Activated naive CD8-positive, alpha-beta T cell (primary cell): ENCODE measurements at regions not wholly inside any gene's neighbourhood (a gene's known extent, or its start where the extent isn't known, plus 50 kb on each side); places are given as distances from the start of the nearest gene placed in this dataset.
"Not testable (repeated sequence)": the region's sequence is repeated elsewhere in the genome, so short reads cannot be mapped to it uniquely, and the experiment has no call there.

Experiments
- H3K27ac Mint-ChIP-seq: one replicate; pipeline ENCODE4 v1.8.0; 2021; ENCODE audit warnings: mixed read lengths
- H3K27me3 Mint-ChIP-seq: one replicate; pipeline ENCODE4 v1.8.0; 2021; ENCODE audit warnings: mixed read lengths
- H3K36me3 Mint-ChIP-seq: one replicate; pipeline ENCODE4 v1.8.0; 2021; ENCODE audit warnings: mixed read lengths
- H3K4me1 Mint-ChIP-seq: one replicate; pipeline ENCODE4 v1.8.0; 2021; ENCODE audit warnings: low read depth, mixed read lengths
- H3K4me3 Mint-ChIP-seq: one replicate; pipeline ENCODE4 v1.8.0; 2021; ENCODE audit warnings: mild to moderate bottlenecking, mixed read lengths
- H3K9me3 Mint-ChIP-seq: one replicate; pipeline ENCODE4 v1.8.0; 2021; ENCODE audit warnings: low read depth, mixed read lengths

DNA sequence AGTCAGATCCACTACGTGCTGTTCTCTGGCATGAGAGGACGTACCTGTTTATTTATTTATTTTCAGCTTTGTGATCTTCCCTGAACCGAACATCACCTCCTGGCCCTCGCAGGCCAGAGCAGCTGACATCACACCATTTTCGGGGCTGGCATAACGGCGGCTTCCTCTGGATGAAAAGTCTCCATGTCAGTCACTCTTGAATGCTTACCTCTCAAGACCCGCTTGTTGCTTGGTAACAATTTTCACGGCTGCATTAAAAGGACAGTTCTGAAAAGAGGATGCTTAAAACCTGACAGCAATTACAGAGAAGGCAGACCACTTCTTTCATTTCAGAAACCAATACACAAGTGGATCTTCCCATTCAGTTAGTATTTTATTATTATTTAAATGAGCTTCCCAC lies 159.8 kb upstream of the CDH4 start:
- Mint-ChIP-seq H3K4me1 (no peaks in the 10 kb centered on the region), H3K27ac (no peak overlapping the region)

DNA sequence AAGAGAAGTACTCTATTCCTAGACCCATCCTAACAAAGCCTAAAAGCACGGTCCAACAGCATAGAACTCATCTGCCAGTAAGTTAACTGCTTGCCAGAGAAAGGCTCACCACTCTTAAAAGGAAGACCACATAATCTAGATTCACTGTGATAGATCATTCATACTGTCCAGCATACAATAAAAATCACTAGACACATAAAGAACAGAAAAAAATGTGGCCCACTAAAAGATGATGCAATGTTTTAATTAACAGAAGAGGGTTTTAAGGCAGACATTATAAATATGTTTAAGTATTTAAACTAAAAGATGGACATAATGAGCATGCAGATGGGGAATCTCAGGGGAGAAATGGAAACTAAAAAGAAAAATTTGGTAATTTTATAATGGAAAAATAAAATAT lies 157.5 kb upstream of the CDH4 start:
- Mint-ChIP-seq H3K4me3 (no peak overlapping the region), H3K36me3 (peaks cover 5% of the 10 kb centered on the region), H3K27me3 (peaks cover 1% of the 10 kb centered on the region), H3K27ac (no peak overlapping the region), H3K9me3 (peaks cover 31% of the 10 kb centered on the region), H3K4me1 (no peaks in the 10 kb centered on the region)

More for the DNA sequence above, 159.8 kb upstream of the CDH4 start:
- H3K9me3 Mint-ChIP-seq: peaks cover 31% of the 10 kb centered on the region
- H3K4me3 Mint-ChIP-seq: no peak overlapping the region
- H3K36me3 Mint-ChIP-seq: peaks cover 5% of the 10 kb centered on the region
- H3K27me3 Mint-ChIP-seq: peaks cover 1% of the 10 kb centered on the region

DNA sequence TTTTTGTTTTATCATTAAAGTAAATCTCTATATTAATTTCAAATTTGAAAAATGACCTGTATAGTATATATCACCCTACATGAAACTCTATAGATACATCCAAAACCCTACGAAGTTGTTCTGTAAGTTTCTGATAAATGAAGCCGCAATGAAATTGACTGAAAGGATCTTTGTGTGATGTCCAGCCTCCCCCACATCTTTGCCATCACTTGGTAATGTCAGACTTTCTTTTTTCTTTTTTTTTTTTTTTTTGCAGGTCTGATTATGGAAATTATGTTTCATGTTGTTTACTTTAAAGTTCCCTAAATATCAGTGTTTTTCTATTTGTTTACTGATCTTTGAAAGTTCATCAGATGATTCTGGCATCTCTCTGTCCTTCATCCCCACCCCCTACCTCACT lies 155.6 kb upstream of the CDH4 start:
- H3K4me3 Mint-ChIP-seq: no peak overlapping the region
- H3K27ac Mint-ChIP-seq: no peak overlapping the region
- peaks cover 31% of the 10 kb centered on the region for H3K9me3 Mint-ChIP-seq
- peaks cover 5% of the 10 kb centered on the region for H3K36me3 Mint-ChIP-seq
- H3K27me3 Mint-ChIP-seq: peaks cover 1% of the 10 kb centered on the region
- H3K4me1 Mint-ChIP-seq: peaks cover 9% of the 10 kb centered on the region

DNA sequence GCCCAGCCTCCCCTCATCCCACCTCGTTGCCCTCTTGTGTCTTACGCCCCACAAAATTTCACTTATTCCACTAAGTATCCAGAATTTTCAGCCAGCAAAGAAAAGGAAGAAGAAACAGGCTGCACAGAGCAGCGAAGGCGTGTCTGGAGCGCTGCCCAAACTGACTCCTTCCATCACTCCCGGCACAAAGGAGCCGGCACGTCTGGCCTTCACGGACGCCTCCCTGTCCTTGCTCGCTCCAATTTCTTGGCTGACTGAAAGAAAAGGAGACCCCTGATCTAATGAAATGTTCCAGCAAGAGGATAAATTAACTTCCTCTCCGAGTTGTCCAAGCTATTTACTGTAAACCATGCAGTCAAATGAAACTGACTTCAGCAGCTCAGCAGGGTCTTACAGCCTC lies 152.3 kb upstream of the CDH4 start:
- Mint-ChIP-seq H3K4me3 (no peak overlapping the region), H3K9me3 (peaks cover 16% of the 10 kb centered on the region), H3K27me3 (no peaks in the 10 kb centered on the region), H3K36me3 (no peaks in the 10 kb centered on the region), H3K4me1 (peaks cover 14% of the 10 kb centered on the region), H3K27ac (no peak overlapping the region)

DNA sequence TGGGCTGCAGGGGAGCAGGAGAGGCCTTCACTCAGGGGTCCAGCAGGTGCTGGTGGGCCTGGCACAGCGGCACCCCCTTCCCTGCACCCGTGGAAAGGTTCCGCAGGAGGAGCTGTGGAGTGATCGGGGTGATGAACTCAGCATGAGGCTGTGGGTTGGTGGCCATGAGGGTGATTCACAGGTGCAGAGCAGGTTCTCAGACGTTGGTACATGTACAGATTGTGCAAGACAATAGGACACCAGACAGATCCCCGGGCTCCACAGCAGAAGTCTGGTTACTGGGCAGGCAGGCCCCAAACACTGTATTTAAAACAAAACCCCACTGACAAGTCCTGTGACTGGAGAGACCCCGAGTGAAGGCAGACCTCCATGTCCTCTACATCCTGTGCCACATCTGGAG lies 151.6 kb upstream of the CDH4 start:
- no peak overlapping the region for H3K4me3 Mint-ChIP-seq
- no peaks in the 10 kb centered on the region for H3K27me3 Mint-ChIP-seq
- peaks cover 14% of the 10 kb centered on the region for H3K4me1 Mint-ChIP-seq
- peaks cover 12% of the 10 kb centered on the region for H3K9me3 Mint-ChIP-seq
- no peaks in the 10 kb centered on the region for H3K36me3 Mint-ChIP-seq
- H3K27ac Mint-ChIP-seq: peak overlapping the region; percentile 34

DNA sequence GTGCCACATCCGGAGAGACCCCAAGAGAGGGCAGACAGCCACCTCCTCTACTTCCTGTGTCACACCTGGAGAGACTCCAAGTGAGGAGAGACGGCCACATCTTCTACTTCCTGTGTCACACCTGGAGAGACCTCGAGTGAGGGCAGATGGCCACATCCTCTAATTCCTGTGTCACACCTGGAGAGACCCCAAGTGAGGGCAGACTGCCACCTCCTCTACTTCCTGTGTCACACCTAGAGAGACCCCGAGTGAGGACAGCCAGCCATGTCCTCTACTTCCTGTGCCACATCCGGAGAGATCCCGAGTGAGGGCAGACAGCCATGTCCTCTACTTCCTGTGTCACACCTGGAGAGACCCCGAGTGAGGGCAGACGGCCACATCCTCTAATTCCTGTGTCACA lies 150.7 kb upstream of the CDH4 start:
- peak overlapping the region; percentile 46 for H3K27ac Mint-ChIP-seq
- not testable (repeated sequence) for H3K9me3 Mint-ChIP-seq, H3K36me3 Mint-ChIP-seq, H3K27me3 Mint-ChIP-seq
- H3K4me3 Mint-ChIP-seq: peak overlapping the region; percentile 20
- peaks cover 14% of the 10 kb centered on the region for H3K4me1 Mint-ChIP-seq

DNA sequence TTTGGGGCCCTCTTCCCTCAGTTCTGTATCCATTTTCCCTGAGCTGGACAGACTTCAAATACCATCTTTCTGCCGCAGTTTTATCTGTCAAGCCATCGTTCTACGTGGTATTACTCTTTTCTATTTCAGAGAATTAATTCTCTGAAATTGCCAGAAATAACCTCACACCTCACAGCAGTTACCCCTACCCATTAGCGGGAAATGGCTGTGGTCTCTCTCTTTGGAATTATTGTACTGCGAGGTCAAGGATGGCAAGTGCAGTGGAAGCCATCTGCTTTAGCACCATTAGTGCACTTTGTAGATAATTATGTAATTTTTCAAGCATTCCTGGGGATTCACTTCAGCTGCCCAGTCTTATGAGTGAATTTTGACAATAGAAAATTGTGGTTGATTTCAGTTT lies 147.8 kb upstream of the CDH4 start:
- Mint-ChIP-seq H3K4me3 (no peak overlapping the region), H3K27me3 (no peaks in the 10 kb centered on the region), H3K4me1 (peaks cover 14% of the 10 kb centered on the region), H3K36me3 (no peaks in the 10 kb centered on the region), H3K27ac (no peak overlapping the region), H3K9me3 (no peaks in the 10 kb centered on the region)

DNA sequence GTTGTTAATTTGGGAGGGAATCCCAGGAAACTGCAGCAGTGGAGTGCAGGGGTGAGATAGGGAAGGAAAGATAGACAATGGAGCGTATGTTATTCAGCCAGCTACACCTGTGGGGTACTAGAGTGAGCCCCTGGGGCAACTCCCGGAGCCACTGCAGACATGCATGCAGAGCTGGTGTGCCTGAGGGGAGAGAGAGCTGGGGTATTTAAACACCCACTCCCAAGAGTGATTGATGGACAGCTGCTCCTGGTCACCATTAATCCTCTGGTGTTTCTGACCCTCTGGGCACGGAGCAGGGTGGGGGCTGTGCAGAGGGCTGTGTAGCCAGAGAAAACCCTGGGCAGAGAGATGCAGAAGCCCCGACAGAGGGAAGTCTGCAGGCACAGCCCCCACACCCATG lies 146.7 kb upstream of the CDH4 start:
- Mint-ChIP-seq H3K27ac (no peak overlapping the region), H3K4me1 (peaks cover 11% of the 10 kb centered on the region), H3K9me3 (no peaks in the 10 kb centered on the region), H3K4me3 (no peak overlapping the region), H3K27me3 (no peaks in the 10 kb centered on the region), H3K36me3 (no peaks in the 10 kb centered on the region)

DNA sequence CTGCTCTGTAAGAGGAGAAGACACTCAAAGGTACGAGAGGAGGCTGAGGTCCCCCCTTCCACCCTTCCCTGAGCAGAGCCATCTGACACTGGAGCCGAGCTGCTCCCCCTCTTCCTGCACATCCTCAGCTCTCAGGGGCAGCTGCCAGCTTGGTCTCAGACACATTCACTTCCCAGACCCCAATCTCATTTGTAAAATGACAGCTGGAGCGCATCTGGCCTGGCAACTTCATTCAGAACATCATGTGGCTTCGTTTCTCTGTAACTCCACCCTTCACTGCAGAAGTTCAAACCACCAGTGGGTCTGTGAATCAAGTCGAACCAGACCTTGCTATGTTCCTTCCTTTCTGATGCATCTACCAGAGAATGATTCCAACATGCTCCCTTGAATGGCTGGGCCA lies 145.6 kb upstream of the CDH4 start:
- Mint-ChIP-seq H3K27ac (no peak overlapping the region), H3K9me3 (no peaks in the 10 kb centered on the region), H3K4me1 (peaks cover 5% of the 10 kb centered on the region), H3K4me3 (no peak overlapping the region), H3K27me3 (no peaks in the 10 kb centered on the region), H3K36me3 (no peaks in the 10 kb centered on the region)

DNA sequence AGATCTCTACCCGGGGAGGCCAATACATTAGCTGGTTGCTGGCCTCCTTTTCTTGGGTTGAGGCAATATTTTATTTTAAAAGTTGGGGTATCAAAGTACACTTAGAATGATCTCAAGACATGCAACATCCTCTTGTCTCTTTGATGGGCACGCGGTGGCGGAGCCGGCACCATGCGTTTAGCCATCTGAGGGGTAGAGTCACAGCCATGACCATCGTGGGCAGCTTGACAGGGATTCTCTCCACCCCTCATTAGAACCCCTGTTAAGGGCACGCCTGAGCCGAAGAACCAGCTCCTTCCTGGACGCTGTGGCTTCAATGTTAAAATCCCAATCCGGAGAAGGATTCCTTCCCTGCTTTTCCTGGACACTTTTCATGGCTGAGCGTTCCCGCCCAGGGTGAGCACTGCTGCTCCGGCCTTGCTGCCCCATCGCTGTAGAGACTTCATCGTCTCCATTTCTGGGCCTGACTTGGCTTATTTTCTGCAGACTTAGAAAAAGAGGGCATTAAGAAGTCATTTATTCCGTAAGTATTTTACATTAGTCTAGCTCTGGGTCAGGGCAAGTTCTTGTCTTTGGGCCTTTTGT lies 142.7 kb upstream of the CDH4 start:
- H3K27me3 Mint-ChIP-seq: no peaks in the 10 kb centered on the region
- no peak overlapping the region for H3K4me3 Mint-ChIP-seq
- no peaks in the 10 kb centered on the region for H3K9me3 Mint-ChIP-seq
- H3K27ac Mint-ChIP-seq: no peak overlapping the region
- H3K4me1 Mint-ChIP-seq: peaks cover 12% of the 10 kb centered on the region
- H3K36me3 Mint-ChIP-seq: no peaks in the 10 kb centered on the region

DNA sequence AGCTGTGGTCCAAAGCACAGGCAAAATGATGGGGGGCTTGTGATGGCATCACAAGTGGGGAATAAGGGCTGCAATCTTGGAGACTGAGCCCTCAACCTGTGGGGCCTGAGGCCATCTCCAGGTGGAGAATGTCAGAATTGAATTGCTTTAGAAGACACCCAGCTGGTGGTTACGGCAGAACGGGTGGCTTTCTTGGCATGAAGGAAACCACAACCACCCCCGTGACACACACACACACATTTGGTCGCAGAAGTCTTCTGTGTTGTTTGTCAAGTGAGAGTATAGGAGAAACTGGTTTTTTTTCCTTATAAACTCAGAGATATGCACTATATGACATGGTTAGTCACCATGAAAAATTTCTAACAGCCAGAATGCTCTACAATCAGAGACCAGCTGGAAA lies 139.5 kb upstream of the CDH4 start:
- Mint-ChIP-seq H3K27me3 (no peaks in the 10 kb centered on the region), H3K9me3 (no peaks in the 10 kb centered on the region), H3K4me3 (no peak overlapping the region), H3K36me3 (no peaks in the 10 kb centered on the region), H3K27ac (no peak overlapping the region), H3K4me1 (peaks cover 12% of the 10 kb centered on the region)

DNA sequence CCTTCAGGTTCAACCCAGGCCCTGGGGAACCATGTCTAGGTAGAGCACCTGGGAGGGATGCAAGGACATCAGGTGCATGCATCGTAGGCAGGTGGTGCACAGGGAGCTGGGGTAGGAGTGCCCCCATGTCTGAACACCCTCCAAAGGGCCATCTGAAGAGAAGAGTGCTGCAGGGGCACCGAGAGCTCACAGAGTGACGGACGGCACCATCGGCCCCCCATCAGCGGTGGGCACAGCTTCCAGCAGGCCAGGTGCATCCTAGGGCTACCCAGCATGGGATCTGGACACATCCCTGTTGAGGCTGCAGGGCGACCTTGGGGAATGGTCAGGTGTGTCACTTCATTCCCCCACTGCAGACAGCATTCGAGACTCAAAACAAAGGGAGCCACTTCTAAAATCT lies 138.3 kb upstream of the CDH4 start:
- no peak overlapping the region for H3K4me3 Mint-ChIP-seq
- no peak overlapping the region for H3K27ac Mint-ChIP-seq
- no peaks in the 10 kb centered on the region for H3K27me3 Mint-ChIP-seq
- no peaks in the 10 kb centered on the region for H3K36me3 Mint-ChIP-seq
- H3K9me3 Mint-ChIP-seq: no peaks in the 10 kb centered on the region
- H3K4me1 Mint-ChIP-seq: peaks cover 12% of the 10 kb centered on the region

DNA sequence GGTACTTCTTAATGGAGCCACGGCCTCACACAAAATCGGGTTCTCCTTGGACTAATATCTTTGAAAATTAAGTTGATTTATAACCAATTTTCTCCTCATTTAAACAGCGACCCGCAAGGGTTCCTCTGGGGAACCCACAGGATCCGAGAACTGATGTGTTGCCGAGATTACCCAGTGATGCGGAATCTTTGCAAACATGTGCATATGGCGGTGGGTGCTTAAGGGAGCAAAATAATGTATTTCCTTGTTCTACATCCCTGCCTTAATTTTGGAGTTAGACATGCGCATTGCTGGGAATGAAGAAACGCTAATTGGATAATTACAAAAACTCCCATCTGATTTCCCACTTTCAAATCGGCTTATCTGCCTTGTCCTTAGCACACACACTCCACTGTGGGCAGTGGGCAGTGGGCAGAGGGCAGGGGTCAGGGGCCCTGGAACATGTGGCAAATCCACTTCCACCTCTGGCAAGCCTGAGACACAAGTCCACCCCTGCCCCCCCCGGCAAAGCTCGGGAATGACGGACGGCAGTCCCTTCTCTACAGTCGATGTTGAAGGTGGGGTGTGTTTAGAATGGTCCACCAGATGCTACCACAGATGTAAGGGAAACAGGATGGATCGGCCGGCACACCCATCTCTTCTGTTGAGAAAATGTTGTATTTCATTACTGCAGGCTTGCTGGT lies 137.4 kb upstream of the CDH4 start:
- Mint-ChIP-seq H3K27ac (no peak overlapping the region), H3K27me3 (no peaks in the 10 kb centered on the region), H3K4me3 (no peak overlapping the region), H3K4me1 (peaks cover 12% of the 10 kb centered on the region), H3K36me3 (no peaks in the 10 kb centered on the region), H3K9me3 (no peaks in the 10 kb centered on the region)

DNA sequence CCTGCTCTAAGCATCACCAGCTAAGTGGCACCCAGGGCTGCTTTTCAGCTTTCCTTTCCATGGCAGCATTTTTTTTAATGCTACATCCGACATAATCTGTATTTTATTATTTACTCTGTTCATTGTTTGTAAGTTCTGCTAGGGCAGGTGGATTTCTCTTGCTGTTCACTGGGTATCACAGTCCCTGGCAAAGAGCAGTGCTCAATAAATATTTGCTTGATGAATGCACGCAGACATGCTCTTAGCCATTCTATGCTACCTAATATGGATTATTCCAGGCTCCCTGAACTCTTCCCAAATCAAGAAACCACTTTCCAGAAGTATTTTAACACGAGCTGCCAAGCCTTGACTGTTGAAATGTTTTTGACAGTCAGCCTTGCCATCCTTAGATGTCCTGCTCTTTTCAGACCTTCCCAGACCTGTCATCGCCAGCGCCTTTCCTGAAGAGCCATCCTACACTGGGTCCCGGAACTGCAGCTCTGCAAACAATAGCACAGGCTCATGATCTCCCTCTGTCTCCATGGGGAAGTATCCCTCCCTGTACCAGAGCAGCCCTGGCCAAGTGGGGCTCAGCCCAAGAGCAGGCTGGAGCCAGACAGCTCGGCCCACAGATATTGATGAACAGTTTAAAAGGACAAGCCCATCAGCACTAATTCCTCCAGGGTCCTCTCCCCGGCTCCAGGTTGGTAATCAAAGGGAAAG lies 136.5 kb upstream of the CDH4 start:
- Mint-ChIP-seq H3K4me3 (no peak overlapping the region), H3K36me3 (no peaks in the 10 kb centered on the region), H3K9me3 (no peaks in the 10 kb centered on the region), H3K27ac (no peak overlapping the region), H3K4me1 (peaks cover 14% of the 10 kb centered on the region), H3K27me3 (no peaks in the 10 kb centered on the region)

DNA sequence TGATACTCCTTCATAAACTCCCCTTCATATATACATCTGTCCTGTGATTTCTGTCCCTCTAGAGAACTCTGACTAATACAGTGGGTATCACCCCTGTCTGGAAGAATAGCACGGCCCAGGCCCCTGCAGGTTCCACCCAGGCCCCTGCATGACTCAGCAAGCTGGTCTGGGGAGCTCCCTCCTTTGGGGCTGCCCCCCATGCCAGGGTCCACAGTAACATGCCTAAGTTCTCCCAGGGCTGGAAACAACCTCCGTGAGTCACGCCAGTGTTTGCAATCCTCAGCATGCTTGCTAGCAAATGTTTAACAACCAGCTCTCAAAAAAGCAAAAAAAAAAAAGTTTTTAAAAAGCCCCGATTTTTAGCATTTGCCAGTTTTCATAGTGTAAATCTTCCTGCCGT lies 134.3 kb upstream of the CDH4 start:
- H3K27ac Mint-ChIP-seq: no peak overlapping the region
- peaks cover 6% of the 10 kb centered on the region for H3K4me1 Mint-ChIP-seq
- no peaks in the 10 kb centered on the region for H3K9me3 Mint-ChIP-seq
- no peak overlapping the region for H3K4me3 Mint-ChIP-seq
- H3K27me3 Mint-ChIP-seq: no peaks in the 10 kb centered on the region
- no peaks in the 10 kb centered on the region for H3K36me3 Mint-ChIP-seq
